Putamen (tissue), 1 donor: ENCODE measurements at regions not wholly inside any gene's neighbourhood (a gene's known extent, or its start where the extent isn't known, plus 50 kb on each side); places are given as distances from the start of the nearest gene placed in this dataset.
A peak's percentile ranks its signal among the peaks of the same experiment; 100 is the strongest.
"Not testable (repeated sequence)": the region's sequence is repeated elsewhere in the genome, so short reads cannot be mapped to it uniquely, and the experiment has no call there.

Source experiments
- DNase-seq: peaks from one replicate; pipeline ENCODE4 v3.0.0-alpha.2; 2016; ENCODE audit warnings: low spot score

- DNase-seq: no peak
These were observed 753.4 kb upstream of the MMS22L start for GRCh38 chr6:98036344-98036923.

- no peak for DNase-seq
These were observed 754.6 kb upstream of the MMS22L start for GRCh38 chr6:98037571-98037970.

- DNase-seq: no peak
These were observed 756.4 kb upstream of the MMS22L start for GRCh38 chr6:98039443-98039842.

DNA sequence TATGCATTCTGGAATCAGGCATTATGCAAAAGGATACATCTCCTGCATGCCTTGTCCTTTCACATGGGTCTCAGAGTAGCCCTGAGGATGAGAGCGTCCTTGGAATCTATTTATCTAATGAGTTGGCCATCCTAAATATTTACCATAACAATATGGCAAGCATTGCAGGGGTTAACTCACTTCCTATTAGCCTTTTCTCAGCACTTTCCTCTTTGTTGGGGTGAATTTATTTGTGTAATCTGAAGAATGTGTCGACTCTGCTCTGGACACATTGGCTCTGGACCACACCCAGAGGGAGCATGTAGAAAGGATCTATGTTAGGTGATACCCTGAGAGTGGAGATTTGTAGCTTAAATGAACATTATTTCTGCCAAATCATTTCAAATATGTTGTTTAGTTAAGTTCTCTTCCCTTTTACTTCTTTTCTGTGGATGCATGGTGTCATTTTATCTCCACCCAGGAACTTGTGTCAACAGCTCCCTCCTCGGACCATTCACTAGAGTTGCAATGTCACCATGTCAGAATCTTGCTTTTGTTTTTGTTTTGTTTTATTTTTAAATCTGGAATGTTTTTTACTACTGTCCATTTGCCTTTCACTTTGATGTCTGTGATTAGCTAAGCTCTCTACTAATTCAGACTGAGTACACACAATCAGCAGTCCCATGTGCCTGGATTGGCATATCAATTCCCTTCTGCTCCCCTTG lies 757.0 kb upstream of the MMS22L start:
- peak; percentile 39 for DNase-seq

GRCh38 chr6:98041056-98041455 lies 758.0 kb upstream of the MMS22L start:
- DNase-seq: no peak

GRCh38 chr6:98041921-98042320 lies 758.9 kb upstream of the MMS22L start:
- DNase-seq: no peak

DNA sequence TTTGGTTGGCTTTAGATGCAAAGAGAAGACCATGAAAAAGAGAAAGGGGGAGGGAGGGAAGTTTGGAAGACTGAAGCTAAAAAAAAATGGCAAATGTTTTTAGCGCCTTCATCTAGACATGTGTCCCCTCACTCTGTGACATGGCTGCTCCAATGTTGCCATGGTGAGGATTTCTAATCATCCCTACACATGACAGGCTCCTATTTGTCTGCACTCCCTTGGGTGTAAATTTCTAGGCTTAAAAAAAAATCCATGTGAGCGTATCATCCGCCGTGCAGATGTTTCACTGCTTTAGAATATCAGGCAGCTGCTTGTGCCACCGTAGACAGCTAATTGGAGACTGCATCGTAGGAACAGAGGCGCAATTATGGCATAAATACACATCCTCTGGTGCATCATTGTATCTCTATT lies 761.1 kb upstream of the MMS22L start:
- DNase-seq: no peak

DNA sequence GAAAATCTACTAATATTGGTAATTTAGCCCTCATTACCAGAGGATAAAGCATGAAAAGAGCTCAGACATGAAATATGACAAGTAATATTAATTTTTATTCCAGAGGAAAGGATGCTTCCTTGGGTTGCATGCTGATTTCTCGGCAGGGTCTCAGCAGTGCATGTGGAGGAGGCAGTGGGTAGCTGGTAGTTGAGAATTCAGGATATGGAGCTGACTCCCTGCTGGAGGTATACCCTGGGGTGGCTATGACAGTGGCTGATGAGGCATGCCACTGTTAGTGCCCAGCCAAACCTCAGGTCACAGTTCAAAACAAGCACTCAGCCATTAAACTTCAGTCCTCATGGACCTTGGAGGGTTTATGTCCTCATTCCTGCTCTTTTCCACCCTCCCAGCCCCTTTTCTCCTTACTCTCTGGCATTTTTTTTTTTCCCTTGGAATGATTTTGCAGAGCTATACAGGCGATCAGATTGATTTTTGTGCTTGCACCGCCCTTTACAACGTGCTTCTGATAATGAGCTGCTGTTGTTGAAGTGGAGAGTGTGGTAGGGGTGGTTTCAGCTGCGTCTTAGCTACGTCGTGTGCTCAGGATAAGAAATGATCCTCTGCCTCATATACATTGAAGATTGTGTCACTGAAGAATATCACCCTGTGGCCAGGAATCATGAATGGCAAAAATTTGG lies 761.9 kb upstream of the MMS22L start:
- DNase-seq: no peak

GRCh38 chr6:98047164-98047563 lies 764.1 kb upstream of the MMS22L start:
- DNase-seq: no peak

DNA sequence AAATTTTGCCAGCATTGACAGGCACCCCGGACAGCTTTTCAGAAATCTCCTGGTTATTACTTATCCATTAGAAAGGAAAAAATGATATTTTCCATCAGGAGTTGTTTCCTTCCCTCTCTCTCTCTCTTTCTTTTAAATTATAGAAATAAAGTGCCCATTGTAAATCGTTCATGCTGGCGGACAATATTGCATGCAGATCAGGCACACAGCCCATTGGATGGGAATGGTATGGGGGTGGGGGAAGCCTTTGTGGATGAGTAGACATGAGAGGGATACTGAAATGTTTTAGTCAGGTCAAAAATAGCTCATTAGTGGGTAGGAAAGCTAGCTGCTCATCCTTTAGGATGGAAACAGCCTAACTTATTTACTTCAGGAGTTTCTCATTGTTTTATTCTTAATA lies 764.9 kb upstream of the MMS22L start:
- no peak for DNase-seq

DNA sequence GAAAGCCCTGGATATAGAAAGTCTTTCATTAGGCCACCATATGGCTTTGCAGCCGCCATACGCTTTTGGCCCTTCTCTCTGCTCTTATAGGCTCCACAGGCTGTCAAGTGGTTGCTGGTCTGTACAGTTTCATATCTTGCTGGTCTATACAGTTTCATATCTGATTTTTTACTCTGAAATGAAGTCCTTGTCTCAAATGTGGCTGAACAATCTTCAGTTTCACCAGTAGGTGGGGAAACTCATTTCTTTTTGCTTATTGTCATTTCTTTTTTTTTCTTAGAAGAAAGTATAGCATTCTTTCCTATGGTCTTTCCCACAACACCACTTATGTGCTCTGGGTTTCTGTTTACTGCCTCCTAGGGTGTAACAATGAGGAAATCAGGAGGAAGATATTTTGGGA lies 771.4 kb upstream of the MMS22L start:
- DNase-seq: no peak

GRCh38 chr6:98056955-98057354 lies 773.9 kb upstream of the MMS22L start:
- DNase-seq: no peak

GRCh38 chr6:98067375-98067774 lies 767.0 kb upstream of the POU3F2 start:
- DNase-seq: no peak

GRCh38 chr6:98088537-98088936 lies 745.8 kb upstream of the POU3F2 start:
- not testable (repeated sequence) for DNase-seq

GRCh38 chr6:98092331-98092730 lies 742.0 kb upstream of the POU3F2 start:
- DNase-seq: no peak

- no peak for DNase-seq
These were observed 739.7 kb upstream of the POU3F2 start for GRCh38 chr6:98094696-98095095.

- DNase-seq: no peak
These were observed 726.6 kb upstream of the POU3F2 start for GRCh38 chr6:98107801-98108200.

DNA sequence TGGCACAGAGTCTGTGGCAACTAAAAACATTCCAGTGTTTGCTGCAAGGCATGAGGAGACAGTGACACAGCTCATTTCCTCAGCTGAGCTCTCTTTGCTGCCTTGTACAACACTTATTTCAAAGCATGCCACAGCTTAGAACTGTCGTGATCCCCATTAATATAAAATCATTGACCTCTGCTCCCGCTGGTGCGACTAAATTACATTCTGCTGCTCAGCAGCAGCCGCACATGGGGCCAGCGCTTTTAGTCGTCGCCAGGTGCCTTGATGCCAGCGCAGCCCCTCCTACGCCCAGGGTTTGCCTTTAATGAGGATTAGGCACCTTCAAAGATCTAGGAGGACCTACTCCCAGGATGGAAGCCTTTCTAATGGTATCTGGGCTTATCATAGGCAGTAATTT lies 717.9 kb upstream of the POU3F2 start:
- DNase-seq: no peak

DNA sequence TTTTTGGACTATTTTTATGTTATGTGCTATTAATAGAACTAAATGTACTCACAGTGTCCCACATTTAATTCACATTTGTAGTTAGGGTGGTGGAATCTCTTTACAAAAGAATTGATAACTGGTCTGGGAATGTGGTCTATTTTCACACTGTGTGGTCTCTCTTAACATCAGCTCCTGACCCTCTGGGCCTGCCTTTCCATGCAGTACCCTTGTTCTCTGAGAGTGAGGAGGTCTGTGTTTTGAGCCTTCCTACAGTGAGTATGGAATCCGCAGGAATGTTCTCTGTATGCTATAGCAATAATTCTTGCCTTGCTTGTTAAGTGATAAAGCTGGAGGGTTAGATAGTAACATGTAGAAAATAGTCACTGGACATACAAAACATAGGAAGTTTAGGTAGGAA lies 717.3 kb upstream of the POU3F2 start:
- no peak for DNase-seq

DNA sequence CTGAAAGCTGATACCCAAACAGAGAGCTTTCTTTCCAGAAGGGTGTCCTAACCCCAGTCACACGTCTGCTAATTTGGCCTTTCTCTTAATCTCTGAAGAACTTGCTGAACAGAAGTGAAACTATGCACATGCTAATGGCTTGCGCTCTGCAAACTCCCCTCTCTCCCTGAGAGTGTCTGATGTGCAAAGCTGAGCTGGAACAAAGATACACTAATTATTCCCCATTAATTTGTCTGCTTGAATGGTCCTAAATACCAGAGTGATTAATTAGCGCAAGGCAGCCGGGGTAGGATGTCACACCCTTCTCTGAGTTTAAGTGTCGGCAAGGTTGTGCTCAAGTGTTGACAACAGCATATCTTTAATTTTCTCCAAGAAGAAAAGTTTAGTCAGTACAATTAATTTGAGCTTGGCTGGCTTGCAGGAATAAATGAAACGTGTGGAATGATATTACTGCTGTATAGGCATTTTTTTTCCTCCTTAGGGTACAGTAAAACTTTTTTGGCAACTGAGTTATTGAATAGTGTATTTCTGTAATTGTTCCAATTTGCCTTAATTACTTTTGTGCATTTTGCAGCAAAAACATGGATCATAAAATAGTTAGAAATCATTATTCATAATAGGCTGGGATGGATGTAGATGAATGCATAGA lies 715.9 kb upstream of the POU3F2 start:
- peak; percentile 4 for DNase-seq

DNA sequence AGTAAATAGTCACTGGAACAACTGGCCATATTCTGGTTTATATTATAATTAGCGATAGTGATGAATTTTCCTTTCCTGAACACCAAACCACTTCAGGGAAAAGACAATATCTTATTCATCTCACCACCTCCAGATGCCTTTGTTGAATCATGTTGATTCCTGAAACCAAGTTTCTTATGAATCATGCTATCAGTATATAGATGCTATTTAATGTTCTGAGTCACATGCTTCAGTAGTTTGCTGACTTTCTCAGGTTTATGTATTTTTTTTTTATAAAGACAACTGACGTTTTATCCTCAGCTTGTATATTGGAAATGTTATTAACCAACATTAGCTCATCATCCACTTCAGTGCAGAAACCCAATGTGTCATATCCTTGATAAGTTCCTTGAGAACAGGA lies 710.2 kb upstream of the POU3F2 start:
- DNase-seq: no peak

- DNase-seq: no peak
These were observed 702.9 kb upstream of the POU3F2 start for GRCh38 chr6:98131290-98131990.
